HEK293 (cell line): ENCODE measurements at regions not wholly inside any gene's neighbourhood (a gene's known extent, or its start where the extent isn't known, plus 50 kb on each side); places are given as distances from the start of the nearest gene placed in this dataset.

ENCODE experiments used
- CTCF ChIA-PET: fragments of 350-600 bp; formaldehyde crosslinking; extraction: SDS; loops from one replicate; lab custom pipeline; 2021; ENCODE audit warnings: antibody characterized with exemption; lab: Yijun Ruan, JAX
- POLR2A ChIA-PET: fragments of 300-600 bp; formaldehyde crosslinking; extraction: SDS; loops from one replicate; lab custom pipeline; 2020; ENCODE audit warnings: antibody characterized with exemption, inconsistent platforms; lab: Yijun Ruan, JAX
- H3K27ac ChIP-seq: fragments of 200-500 bp; sonication (Bioruptor generic); 2 replicates; pipeline ENCODE4 v1.5.1; 2014; ENCODE audit warnings: low read depth, low read length, control low read depth, inconsistent platforms; ENCODE audit errors: extremely low read depth
- H3K36me3 ChIP-seq, 2 experiments: fragments of 200-500 bp in 1 of 2; sonication (Bioruptor generic) in 1 of 2; 1 replicate in 1 of 2; 2 replicates in 1 of 2; pipeline ENCODE4 v1.5.1; 2014 to 2017; ENCODE audit warnings: inconsistent platforms in 2 of 2, low read length in 2 of 2; ENCODE audit not compliant: control insufficient read depth in 2 of 2, insufficient read depth in 1 of 2
- H3K4me1 ChIP-seq: fragments of 200-500 bp; sonication (Bioruptor generic); 2 replicates; pipeline ENCODE4 v1.5.1; 2014; ENCODE audit warnings: mild to moderate bottlenecking, low read length, inconsistent platforms; ENCODE audit not compliant: control insufficient read depth, insufficient read depth
- H3K4me3 ChIP-seq: 2 replicates; pipeline ENCODE4 v1.5.1; 2011; ENCODE audit warnings: low read depth, mild to moderate bottlenecking, control low read depth, low read length, moderate library complexity
- H3K9me3 ChIP-seq: fragments of 200-500 bp; sonication (Bioruptor generic); 2 replicates; pipeline ENCODE4 v1.5.1; 2014; ENCODE audit warnings: low read depth, low read length, inconsistent platforms; ENCODE audit not compliant: control insufficient read depth, insufficient read depth
- EGR2 ChIP-seq: fragments of 450-650 bp; formaldehyde crosslinking; IDR thresholded peaks from 2 replicates; pipeline ENCODE4 v1.5.1; 2016; ENCODE audit warnings: low read depth, missing biosample characterization, missing genetic modification characterization
- IKZF3 ChIP-seq: fragments of 450-650 bp; IDR thresholded peaks from 2 replicates; pipeline ENCODE4 v1.5.0; 2018; ENCODE audit warnings: missing biosample characterization, mild to moderate bottlenecking, missing genetic modification characterization, moderate library complexity
- PRDM1 ChIP-seq: fragments of 450-650 bp; formaldehyde crosslinking; IDR thresholded peaks from 2 replicates; pipeline ENCODE4; 2016; ENCODE audit warnings: missing biosample characterization, missing genetic modification characterization
- PRDM6 ChIP-seq: fragments of 450-650 bp; formaldehyde crosslinking; IDR thresholded peaks from 2 replicates; pipeline ENCODE4 v1.5.1; 2017; ENCODE audit warnings: missing biosample characterization, missing genetic modification characterization
- ZFP69B ChIP-seq: fragments of 450-650 bp; formaldehyde crosslinking; IDR thresholded peaks from 2 replicates; pipeline ENCODE4 v1.5.1; 2016; ENCODE audit warnings: missing biosample characterization, missing genetic modification characterization
- ZNF114 ChIP-seq: fragments of 450-650 bp; formaldehyde crosslinking; IDR thresholded peaks from 2 replicates; pipeline ENCODE4 v1.5.0; 2017; ENCODE audit warnings: missing biosample characterization, missing genetic modification characterization
- ZNF157 ChIP-seq: fragments of 450-650 bp; formaldehyde crosslinking; IDR thresholded peaks from 2 replicates; pipeline ENCODE4 v1.5.1; 2016; ENCODE audit warnings: missing biosample characterization, missing genetic modification characterization
- ZNF175 ChIP-seq: fragments of 450-650 bp; formaldehyde crosslinking; IDR thresholded peaks from 2 replicates; pipeline ENCODE4 v1.5.1; 2016; ENCODE audit warnings: missing biosample characterization, missing genetic modification characterization
- ZNF214 ChIP-seq: fragments of 450-650 bp; formaldehyde crosslinking; IDR thresholded peaks from 2 replicates; pipeline ENCODE4 v1.5.1; 2017; ENCODE audit warnings: missing biosample characterization, mild to moderate bottlenecking, missing genetic modification characterization, borderline replicate concordance
- ZNF223 ChIP-seq: fragments of 450-650 bp; formaldehyde crosslinking; IDR thresholded peaks from 2 replicates; pipeline ENCODE4 v1.5.1; 2016; ENCODE audit warnings: missing biosample characterization, missing genetic modification characterization
- ZNF274 ChIP-seq, 2 experiments: fragments of 200-500 bp in 1 of 2; fragments of 450-650 bp in 1 of 2; sonication (Bioruptor generic) in 1 of 2; formaldehyde crosslinking in 1 of 2; IDR thresholded peaks; 2 replicates each; pipeline versions ENCODE4 v1.5.1 to v1.6.1; 2014 to 2016; ENCODE audit warnings: borderline replicate concordance in 1 of 2, inconsistent platforms in 1 of 2, low read length in 1 of 2, missing biosample characterization in 1 of 2, missing genetic modification characterization in 1 of 2
- ZNF311 ChIP-seq: fragments of 450-650 bp; formaldehyde crosslinking; IDR thresholded peaks from 2 replicates; pipeline ENCODE4 v1.5.1; 2017; ENCODE audit warnings: missing biosample characterization, missing genetic modification characterization, borderline replicate concordance
- ZNF394 ChIP-seq: fragments of 450-650 bp; formaldehyde crosslinking; IDR thresholded peaks from 2 replicates; pipeline ENCODE4 v1.5.1; 2016; ENCODE audit warnings: missing biosample characterization, missing genetic modification characterization, mild to moderate bottlenecking, moderate library complexity, borderline replicate concordance
- ZNF416 ChIP-seq: fragments of 450-650 bp; formaldehyde crosslinking; IDR thresholded peaks from 2 replicates; pipeline ENCODE4 v1.5.1; 2016; ENCODE audit warnings: missing biosample characterization, missing genetic modification characterization
- ZNF596 ChIP-seq: fragments of 450-650 bp; IDR thresholded peaks from 2 replicates; pipeline ENCODE4 v1.5.0; 2018; ENCODE audit warnings: missing biosample characterization, mild to moderate bottlenecking, missing genetic modification characterization, moderate library complexity
- ZNF624 ChIP-seq: fragments of 450-650 bp; formaldehyde crosslinking; IDR thresholded peaks from 2 replicates; pipeline ENCODE4 v1.5.1; 2017; ENCODE audit warnings: missing biosample characterization, missing genetic modification characterization
- ZNF639 ChIP-seq: fragments of 450-650 bp; formaldehyde crosslinking; IDR thresholded peaks from 2 replicates; pipeline ENCODE4 v1.5.1; 2016; ENCODE audit warnings: missing biosample characterization, missing genetic modification characterization
- ZNF76 ChIP-seq: fragments of 450-650 bp; formaldehyde crosslinking; IDR thresholded peaks from 2 replicates; pipeline ENCODE4; 2016; ENCODE audit warnings: low read depth, missing biosample characterization, missing genetic modification characterization, borderline replicate concordance
- TF ChIP-seq, protein P1 (sequence below): fragments of 450-650 bp; formaldehyde crosslinking; IDR thresholded peaks from 2 replicates; pipeline ENCODE4 v1.5.1; 2016; ENCODE audit warnings: missing biosample characterization, missing genetic modification characterization

DNA sequence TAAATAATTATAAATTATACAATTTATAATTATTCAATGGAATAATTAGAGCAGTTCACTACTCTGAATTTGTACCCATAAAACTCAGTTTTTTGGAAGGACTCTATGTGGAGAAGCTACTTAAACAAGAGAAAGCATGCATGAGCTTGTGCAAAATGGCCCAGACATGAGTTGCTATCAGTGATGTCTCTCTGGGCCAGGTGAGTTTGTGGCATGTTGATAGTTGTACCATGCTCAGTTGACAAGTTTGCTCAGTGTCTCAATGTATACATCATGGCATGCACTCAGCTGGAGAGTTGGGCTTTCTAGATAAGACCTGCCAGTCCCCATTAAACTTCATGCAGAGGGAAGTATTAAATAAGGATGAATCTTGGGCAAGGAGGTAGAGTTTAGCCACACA lies 153.8 kb upstream of the TACR1 start:
- H3K4me1 ChIP-seq = no peaks in the 10 kb centered on the region
- POLR2A ChIA-PET = no interaction called here
- H3K4me3 ChIP-seq = no peak overlapping the region
- H3K36me3 ChIP-seq = no peaks in the 10 kb centered on the region
- CTCF ChIA-PET = interaction anchor here (0.7 kb wide), 1 partner anchor 258 kb away, joined by 3 read pairs; no protein-coding TSS in a partner anchor
- H3K9me3 ChIP-seq = no peaks in the 10 kb centered on the region
- TF ChIP-seq ZNF157 (tag by site-specific recombination) (no peak), IKZF3 (tag by site-specific recombination) (no peak), PRDM1 (no peak), ZNF639 (no peak), ZNF416 (no peak), EGR2 (tag by site-specific recombination) (no peak), ZFP69B (tag by site-specific recombination) (no peak), ZNF214 (tag by site-specific recombination) (no peak), ZNF175 (tag by site-specific recombination) (no peak)
- TF ChIP-seq, protein P1, sequence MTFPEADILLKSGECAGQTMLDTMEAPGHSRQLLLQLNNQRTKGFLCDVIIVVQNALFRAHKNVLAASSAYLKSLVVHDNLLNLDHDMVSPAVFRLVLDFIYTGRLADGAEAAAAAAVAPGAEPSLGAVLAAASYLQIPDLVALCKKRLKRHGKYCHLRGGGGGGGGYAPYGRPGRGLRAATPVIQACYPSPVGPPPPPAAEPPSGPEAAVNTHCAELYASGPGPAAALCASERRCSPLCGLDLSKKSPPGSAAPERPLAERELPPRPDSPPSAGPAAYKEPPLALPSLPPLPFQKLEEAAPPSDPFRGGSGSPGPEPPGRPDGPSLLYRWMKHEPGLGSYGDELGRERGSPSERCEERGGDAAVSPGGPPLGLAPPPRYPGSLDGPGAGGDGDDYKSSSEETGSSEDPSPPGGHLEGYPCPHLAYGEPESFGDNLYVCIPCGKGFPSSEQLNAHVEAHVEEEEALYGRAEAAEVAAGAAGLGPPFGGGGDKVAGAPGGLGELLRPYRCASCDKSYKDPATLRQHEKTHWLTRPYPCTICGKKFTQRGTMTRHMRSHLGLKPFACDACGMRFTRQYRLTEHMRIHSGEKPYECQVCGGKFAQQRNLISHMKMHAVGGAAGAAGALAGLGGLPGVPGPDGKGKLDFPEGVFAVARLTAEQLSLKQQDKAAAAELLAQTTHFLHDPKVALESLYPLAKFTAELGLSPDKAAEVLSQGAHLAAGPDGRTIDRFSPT (tag by site-specific recombination) = no peak
- TF ChIP-seq, all 188 proteins: peak for 0
- H3K27ac ChIP-seq = no peak overlapping the region

DNA sequence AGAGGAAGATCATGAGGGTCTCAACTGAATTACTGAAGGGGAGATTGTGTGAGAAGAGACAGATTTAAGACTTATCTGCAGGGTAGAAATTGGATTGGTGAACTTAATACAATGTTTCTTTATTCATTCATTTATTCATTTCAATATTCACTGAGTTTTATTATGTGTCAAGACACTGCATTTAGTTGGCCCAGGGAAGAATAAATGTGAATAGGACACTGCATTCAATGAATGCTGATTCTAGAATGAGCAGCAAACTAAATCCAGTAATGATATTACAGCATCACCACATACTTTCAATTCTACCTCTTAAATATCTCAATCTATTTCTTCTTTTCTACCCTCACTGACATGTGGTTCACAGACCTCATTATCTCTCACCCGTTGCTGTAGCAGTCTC lies 149.0 kb upstream of the TACR1 start:
- TF ChIP-seq ZNF223 (tag by site-specific recombination) (no peak), ZNF311 (tag by site-specific recombination) (no peak), ZNF394 (tag by site-specific recombination) (no peak), ZNF596 (no peak)
- Histone ChIP-seq H3K36me3 (no peaks in the 10 kb centered on the region), H3K4me1 (no peaks in the 10 kb centered on the region), H3K9me3 (no peaks in the 10 kb centered on the region), H3K27ac (no peak overlapping the region), H3K4me3 (no peak overlapping the region)
- ChIA-PET CTCF (no interaction called here), POLR2A (no interaction called here)

GRCh38 chr2:75344146-75344545 lies 144.8 kb upstream of the TACR1 start:
- POLR2A ChIA-PET = no interaction called here
- H3K4me1 ChIP-seq = 0 out of 2 replicates have a peak, but pooled peaks cover 6% of the 10 kb centered on the region
- CTCF ChIA-PET = interaction anchor here (0.8 to 0.9 kb wide), 2 partner anchors 19 to 285 kb away, joined by 3 to 5 read pairs; no protein-coding TSS in a partner anchor
- no peaks in the 10 kb centered on the region for H3K36me3 ChIP-seq
- no peak for TF ChIP-seq PRDM6
- TF ChIP-seq ZNF175 (tag by site-specific recombination) = no peak
- no peak for TF ChIP-seq ZNF274 (IDR thresholded peaks at IDR 0.05; ENCODE audit: low read length)
- TF ChIP-seq ZNF274 (tag by site-specific recombination; IDR thresholded peaks at IDR 0.05; ENCODE audit: borderline replicate concordance) = no peak
- TF ChIP-seq ZNF76 = no peak
- TF ChIP-seq ZNF114 (tag by site-specific recombination) = no peak
- no peak for TF ChIP-seq ZNF624 (tag by site-specific recombination)
- TF ChIP-seq ZNF214 (tag by site-specific recombination) = no peak
- H3K4me3 ChIP-seq = no peak overlapping the region
- no peaks in the 10 kb centered on the region for H3K9me3 ChIP-seq
- no peak overlapping the region for H3K27ac ChIP-seq
